ENCODE measurements at regions not wholly inside any gene's neighbourhood (a gene's known extent, or its start where the extent isn't known, plus 50 kb on each side); places are given as distances from the start of the nearest gene placed in this dataset.

- TF ChIP-seq CEBPB (IDR thresholded peaks at IDR 0.05) (no peak), KDM5A (IDR thresholded peaks at IDR 0.05) (no peak), ZC3H11A (IDR thresholded peaks at IDR 0.05) (no peak)
Measured at GRCh38 chr3:153892126-153892525, 229.1 kb upstream of the ARHGEF26 start (continued).

GRCh38 chr3:153894857-153895256 lies 226.3 kb upstream of the ARHGEF26 start:
- ATAC-seq (no peak), FAIRE-seq (no peak), DNase-seq (ENCODE audit: low read depth in 1 of 2, low spot score in 1 of 2) (no peak)
- H3K4me3 ChIP-seq, result no peak overlapping the region
- H3K4me1 ChIP-seq, result no peaks in the 10 kb centered on the region
- ChIA-PET POLR2A (no interaction called here), CTCF (interaction anchor here (0.9 kb wide), 1 partner anchor 13 kb away, joined by 3 read pairs; no protein-coding TSS in a partner anchor)
- H3K27ac ChIP-seq, result no peak overlapping the region
- no peaks in the 10 kb centered on the region for H3K9me3 ChIP-seq
- no peak overlapping the region for H3K4me2 ChIP-seq
- TF ChIP-seq USF2 (IDR thresholded peaks at IDR 0.05) (no peak), PHF8 (IDR thresholded peaks at IDR 0.05; ENCODE audit: borderline replicate concordance, low read depth) (no peak), FOSL2 (IDR thresholded peaks at IDR 0.05) (no peak), FOSL2 (CRISPR knock-in tag; IDR thresholded peaks at IDR 0.05) (no peak), BHLHE40 (IDR thresholded peaks at IDR 0.05; ENCODE audit: low read depth, low read length) (no peak), NPAS2 (CRISPR knock-in tag; IDR thresholded peaks at IDR 0.05; ENCODE audit: borderline replicate concordance) (no peak), FOXS1 (CRISPR knock-in tag; IDR thresholded peaks at IDR 0.05) (no peak), ZC3H11A (IDR thresholded peaks at IDR 0.05) (no peak), ATOH8 (CRISPR knock-in tag; IDR thresholded peaks at IDR 0.05; ENCODE audit: low read depth) (no peak), JUN (IDR thresholded peaks at IDR 0.05) (no peak), ELK1 (IDR thresholded peaks at IDR 0.05; ENCODE audit: low read depth, low read length) (no peak)
- 40% methylated on average over 1 of the region's 1 CpG for WGBS (ENCODE audit: missing lambda C conversion rate)

- WGBS (ENCODE audit: missing lambda C conversion rate), result 16% methylated on average over 2 of the region's 2 CpGs
- H3K4me3 ChIP-seq, result no peak overlapping the region
- no peaks in the 10 kb centered on the region for H3K4me1 ChIP-seq
- TF ChIP-seq RNF2 (IDR thresholded peaks at IDR 0.05; ENCODE audit: borderline replicate concordance, low read depth) (no peak), HOXA7 (CRISPR knock-in tag; IDR thresholded peaks at IDR 0.05) (no peak), JUNB (IDR thresholded peaks at IDR 0.05) (no peak), MAZ (IDR thresholded peaks at IDR 0.05; ENCODE audit: borderline replicate concordance, low read depth, low read length) (no peak), ZC3H11A (IDR thresholded peaks at IDR 0.05) (no peak), NR3C1 (IDR thresholded peaks at IDR 0.05) (no peak), ZSCAN20 (CRISPR knock-in tag; IDR thresholded peaks at IDR 0.05) (no peak), KDM5A (IDR thresholded peaks at IDR 0.05) (no peak), RFX5 (IDR thresholded peaks at IDR 0.05) (no peak), HEYL (CRISPR knock-in tag; IDR thresholded peaks at IDR 0.05) (no peak), HOXB5 (CRISPR knock-in tag; IDR thresholded peaks at IDR 0.05) (no peak)
- H3K9me3 ChIP-seq, result no peaks in the 10 kb centered on the region
- no peak overlapping the region for H3K27ac ChIP-seq
- ChIA-PET CTCF (no interaction called here), POLR2A (no interaction called here)
- DNase-seq (ENCODE audit: low read depth in 1 of 2, low spot score in 1 of 2) (no peak), ATAC-seq (no peak), FAIRE-seq (no peak)
- H3K4me2 ChIP-seq, result no peak overlapping the region
Measured at GRCh38 chr3:153896197-153896596, 225.0 kb upstream of the ARHGEF26 start.

Data from A549 (cell line).